OCI-LY3 (cell line): ENCODE measurements at regions not wholly inside any gene's neighbourhood (a gene's known extent, or its start where the extent isn't known, plus 50 kb on each side); places are given as distances from the start of the nearest gene placed in this dataset.

Experiments used
- EZH2phosphoT487 ChIP-seq: fragments of 200-600 bp; shearing (Covaris generic); IDR thresholded peaks from 2 replicates; pipeline ENCODE4 v1.6.1; 2018; ENCODE audit warnings: antibody characterized with exemption, mixed run types, low read depth
- TF ChIP-seq, protein P1 (sequence below): fragments of 200-600, 300-600 bp; sonication (generic); IDR thresholded peaks from 2 replicates; pipeline ENCODE4 v1.5.1; 2014; ENCODE audit warnings: antibody characterized with exemption, low read length, low read depth

GRCh38 chr2:200736646-200737274 lies 75.0 kb upstream of the BZW1 start:
- TF ChIP-seq, protein P1, sequence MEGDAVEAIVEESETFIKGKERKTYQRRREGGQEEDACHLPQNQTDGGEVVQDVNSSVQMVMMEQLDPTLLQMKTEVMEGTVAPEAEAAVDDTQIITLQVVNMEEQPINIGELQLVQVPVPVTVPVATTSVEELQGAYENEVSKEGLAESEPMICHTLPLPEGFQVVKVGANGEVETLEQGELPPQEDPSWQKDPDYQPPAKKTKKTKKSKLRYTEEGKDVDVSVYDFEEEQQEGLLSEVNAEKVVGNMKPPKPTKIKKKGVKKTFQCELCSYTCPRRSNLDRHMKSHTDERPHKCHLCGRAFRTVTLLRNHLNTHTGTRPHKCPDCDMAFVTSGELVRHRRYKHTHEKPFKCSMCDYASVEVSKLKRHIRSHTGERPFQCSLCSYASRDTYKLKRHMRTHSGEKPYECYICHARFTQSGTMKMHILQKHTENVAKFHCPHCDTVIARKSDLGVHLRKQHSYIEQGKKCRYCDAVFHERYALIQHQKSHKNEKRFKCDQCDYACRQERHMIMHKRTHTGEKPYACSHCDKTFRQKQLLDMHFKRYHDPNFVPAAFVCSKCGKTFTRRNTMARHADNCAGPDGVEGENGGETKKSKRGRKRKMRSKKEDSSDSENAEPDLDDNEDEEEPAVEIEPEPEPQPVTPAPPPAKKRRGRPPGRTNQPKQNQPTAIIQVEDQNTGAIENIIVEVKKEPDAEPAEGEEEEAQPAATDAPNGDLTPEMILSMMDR: no peak
- no peak for TF ChIP-seq EZH2phosphoT487
